IPS-18a (cell line): ENCODE measurements at regions not wholly inside any gene's neighbourhood (a gene's known extent, or its start where the extent isn't known, plus 50 kb on each side); places are given as distances from the start of the nearest gene placed in this dataset.
"Not testable (repeated sequence)": the region's sequence is repeated elsewhere in the genome, so short reads cannot be mapped to it uniquely, and the experiment has no call there.

Source experiments
- H3K27ac ChIP-seq: one replicate; pipeline ENCODE4 v1.5.1; 2013; ENCODE audit warnings: low read length
- H3K27me3 ChIP-seq: one replicate; pipeline ENCODE4 v1.6.1; 2013; ENCODE audit warnings: mild to moderate bottlenecking, low read length; ENCODE audit not compliant: control insufficient read depth, insufficient read depth
- H3K36me3 ChIP-seq: one replicate; pipeline ENCODE4 v1.6.1; 2013; ENCODE audit warnings: low read depth, low read length; ENCODE audit not compliant: control insufficient read depth
- H3K4me1 ChIP-seq: one replicate; pipeline ENCODE4 v1.6.1; 2013; ENCODE audit warnings: low read depth, low read length; ENCODE audit not compliant: control insufficient read depth
- H3K4me3 ChIP-seq: one replicate; pipeline ENCODE4 v1.5.1; 2013; ENCODE audit warnings: low read length
- H3K9ac ChIP-seq: one replicate; pipeline ENCODE4 v1.6.1; 2013; ENCODE audit warnings: mild to moderate bottlenecking, low read length, moderate library complexity
- H3K9me3 ChIP-seq: one replicate; pipeline ENCODE4 v1.6.1; 2013; ENCODE audit warnings: low read depth, low read length; ENCODE audit not compliant: control insufficient read depth

- no peak overlapping the region for H3K4me3 ChIP-seq
- H3K27ac ChIP-seq, result no peak overlapping the region
- H3K36me3 ChIP-seq, result no peaks in the 10 kb centered on the region
Observed at GRCh38 chrX:22538580-22538979, 265.9 kb downstream of the CBLL2 start.

GRCh38 chrX:22541926-22542325, 269.2 kb downstream of the CBLL2 start:
- no peak overlapping the region for H3K4me3 ChIP-seq
- no peaks in the 10 kb centered on the region for H3K4me1 ChIP-seq
- peaks cover 22% of the 10 kb centered on the region for H3K9me3 ChIP-seq
- H3K36me3 ChIP-seq, result no peaks in the 10 kb centered on the region
- no peak overlapping the region for H3K27ac ChIP-seq
- H3K27me3 ChIP-seq, result no peaks in the 10 kb centered on the region
- H3K9ac ChIP-seq, result no peak overlapping the region

More at GRCh38 chrX:22538580-22538979, 265.9 kb downstream of the CBLL2 start:
- H3K9ac ChIP-seq, result no peak overlapping the region
- H3K4me1 ChIP-seq, result no peaks in the 10 kb centered on the region
- H3K27me3 ChIP-seq, result no peaks in the 10 kb centered on the region
- peaks cover 20% of the 10 kb centered on the region for H3K9me3 ChIP-seq

GRCh38 chrX:22542641-22543040, 269.9 kb downstream of the CBLL2 start:
- H3K27me3 ChIP-seq, result no peaks in the 10 kb centered on the region
- H3K4me3 ChIP-seq, result no peak overlapping the region
- H3K36me3 ChIP-seq, result no peaks in the 10 kb centered on the region
- H3K9ac ChIP-seq, result no peak overlapping the region
- H3K9me3 ChIP-seq, result peaks cover 27% of the 10 kb centered on the region
- no peaks in the 10 kb centered on the region for H3K4me1 ChIP-seq
- no peak overlapping the region for H3K27ac ChIP-seq

GRCh38 chrX:22559506-22559905, 286.8 kb downstream of the CBLL2 start:
- Histone ChIP-seq H3K36me3 (no peaks in the 10 kb centered on the region), H3K27ac (no peak overlapping the region), H3K27me3 (no peaks in the 10 kb centered on the region), H3K4me3 (no peak overlapping the region), H3K9ac (no peak overlapping the region), H3K4me1 (no peaks in the 10 kb centered on the region), H3K9me3 (peaks cover 7% of the 10 kb centered on the region)

GRCh38 chrX:22575161-22575845, 302.6 kb downstream of the CBLL2 start:
- no peak overlapping the region for H3K27ac ChIP-seq
- no peaks in the 10 kb centered on the region for H3K27me3 ChIP-seq
- H3K9me3 ChIP-seq, result peaks cover 23% of the 10 kb centered on the region
- no peaks in the 10 kb centered on the region for H3K4me1 ChIP-seq
- H3K4me3 ChIP-seq, result no peak overlapping the region
- H3K9ac ChIP-seq, result no peak overlapping the region
- no peaks in the 10 kb centered on the region for H3K36me3 ChIP-seq

GRCh38 chrX:22577181-22577580, 304.5 kb downstream of the CBLL2 start:
- no peak overlapping the region for H3K4me3 ChIP-seq
- no peak overlapping the region for H3K9ac ChIP-seq
- H3K27me3 ChIP-seq, result no peaks in the 10 kb centered on the region
- no peak overlapping the region for H3K27ac ChIP-seq
- H3K36me3 ChIP-seq, result no peaks in the 10 kb centered on the region
- H3K9me3 ChIP-seq, result peaks cover 28% of the 10 kb centered on the region
- no peaks in the 10 kb centered on the region for H3K4me1 ChIP-seq

- Histone ChIP-seq H3K27ac (no peak overlapping the region), H3K36me3 (no peaks in the 10 kb centered on the region), H3K9me3 (peaks cover 14% of the 10 kb centered on the region), H3K27me3 (no peaks in the 10 kb centered on the region), H3K4me3 (no peak overlapping the region), H3K9ac (no peak overlapping the region), H3K4me1 (no peaks in the 10 kb centered on the region)
Observed at GRCh38 chrX:22585831-22586230, 313.1 kb downstream of the CBLL2 start.

GRCh38 chrX:22589845-22590244, 317.1 kb downstream of the CBLL2 start:
- Histone ChIP-seq H3K4me1 (no peaks in the 10 kb centered on the region), H3K9me3 (peaks cover 28% of the 10 kb centered on the region), H3K27ac (no peak overlapping the region), H3K9ac (no peak overlapping the region), H3K27me3 (no peaks in the 10 kb centered on the region), H3K36me3 (no peaks in the 10 kb centered on the region), H3K4me3 (no peak overlapping the region)

- Histone ChIP-seq H3K9ac (no peak overlapping the region), H3K9me3 (peaks cover 28% of the 10 kb centered on the region), H3K27ac (no peak overlapping the region), H3K4me3 (no peak overlapping the region), H3K27me3 (no peaks in the 10 kb centered on the region), H3K4me1 (no peaks in the 10 kb centered on the region), H3K36me3 (no peaks in the 10 kb centered on the region)
Observed at GRCh38 chrX:22594766-22595165, 322.1 kb downstream of the CBLL2 start.

GRCh38 chrX:22603060-22603459, 330.3 kb downstream of the CBLL2 start:
- no peaks in the 10 kb centered on the region for H3K27me3 ChIP-seq
- H3K36me3 ChIP-seq, result no peaks in the 10 kb centered on the region
- peaks cover 31% of the 10 kb centered on the region for H3K9me3 ChIP-seq
- no peak overlapping the region for H3K27ac ChIP-seq
- H3K4me3 ChIP-seq, result no peak overlapping the region
- no peak overlapping the region for H3K9ac ChIP-seq
- no peaks in the 10 kb centered on the region for H3K4me1 ChIP-seq

GRCh38 chrX:22609452-22609851, 336.7 kb downstream of the CBLL2 start:
- not testable (repeated sequence) for H3K27ac ChIP-seq, H3K36me3 ChIP-seq, H3K4me1 ChIP-seq, H3K4me3 ChIP-seq, H3K9ac ChIP-seq, H3K27me3 ChIP-seq
- peaks cover 14% of the 10 kb centered on the region for H3K9me3 ChIP-seq

GRCh38 chrX:22616867-22617266, 344.2 kb downstream of the CBLL2 start:
- Histone ChIP-seq H3K27me3 (no peaks in the 10 kb centered on the region), H3K4me1 (no peaks in the 10 kb centered on the region), H3K9me3 (peaks cover 4% of the 10 kb centered on the region), H3K9ac (no peak overlapping the region), H3K4me3 (no peak overlapping the region), H3K36me3 (no peaks in the 10 kb centered on the region), H3K27ac (no peak overlapping the region)
